GM19438 (cell line): ENCODE measurements at regions not wholly inside any gene's neighbourhood (a gene's known extent, or its start where the extent isn't known, plus 50 kb on each side); places are given as distances from the start of the nearest gene placed in this dataset.

Source experiments
- ATAC-seq: cut with Tn5 transposase; IDR thresholded peaks from one replicate; pipeline ENCODE4 v1.9.1; 2021; ENCODE audit warnings: low read depth; ENCODE audit not compliant: unreplicated experiment

- ATAC-seq, result no peak
Observed at GRCh38 chr2:41610501-41611190, 437.2 kb upstream of the PKDCC start.

- ATAC-seq, result no peak
Observed at GRCh38 chr2:41618754-41619153, 429.1 kb upstream of the PKDCC start.

GRCh38 chr2:41621095-41621494 is 426.7 kb upstream of the PKDCC start:
- no peak for ATAC-seq

GRCh38 chr2:41621563-41621962 is 426.3 kb upstream of the PKDCC start:
- ATAC-seq, result no peak

- no peak for ATAC-seq
Observed at GRCh38 chr2:41622301-41622700, 425.5 kb upstream of the PKDCC start.

- no peak for ATAC-seq
Observed at GRCh38 chr2:41626936-41627335, 420.9 kb upstream of the PKDCC start.

- ATAC-seq, result no peak
Observed at GRCh38 chr2:41634686-41635085, 413.1 kb upstream of the PKDCC start.

- no peak for ATAC-seq
Observed at GRCh38 chr2:41644936-41645335, 402.9 kb upstream of the PKDCC start.

- ATAC-seq, result no peak
Observed at GRCh38 chr2:41647468-41648050, 400.3 kb upstream of the PKDCC start.

- ATAC-seq, result no peak
Observed at GRCh38 chr2:41657226-41657625, 390.6 kb upstream of the PKDCC start.

GRCh38 chr2:41659758-41660157 is 388.1 kb upstream of the PKDCC start:
- no peak for ATAC-seq

- ATAC-seq, result no peak
Observed at GRCh38 chr2:41662461-41662860, 385.4 kb upstream of the PKDCC start.

GRCh38 chr2:41663056-41663455 is 384.8 kb upstream of the PKDCC start:
- ATAC-seq, result no peak

- ATAC-seq, result no peak
Observed at GRCh38 chr2:41668529-41668928, 379.3 kb upstream of the PKDCC start.

GRCh38 chr2:41678639-41679038 is 369.2 kb upstream of the PKDCC start:
- no peak for ATAC-seq

- ATAC-seq, result no peak
Observed at GRCh38 chr2:41686156-41686555, 361.7 kb upstream of the PKDCC start.

GRCh38 chr2:41691561-41691960 is 356.3 kb upstream of the PKDCC start:
- no peak for ATAC-seq

- no peak for ATAC-seq
Observed at GRCh38 chr2:41694536-41695049, 353.2 kb upstream of the PKDCC start.

GRCh38 chr2:41695198-41696113 is 352.4 kb upstream of the PKDCC start:
- no peak for ATAC-seq

- no peak for ATAC-seq
Observed at GRCh38 chr2:41697389-41697788, 350.4 kb upstream of the PKDCC start.

- no peak for ATAC-seq
Observed at GRCh38 chr2:41698678-41699422, 349.0 kb upstream of the PKDCC start.
